HFF-Myc (cell line): ENCODE measurements at regions not wholly inside any gene's neighbourhood (a gene's known extent, or its start where the extent isn't known, plus 50 kb on each side); places are given as distances from the start of the nearest gene placed in this dataset.

Experiments
- DNase-seq: peaks from one replicate; pipeline ENCODE4 v3.0.0-alpha.2; 2011; ENCODE audit warnings: low read depth; ENCODE audit errors: extremely low read depth
- H3K4me3 ChIP-seq: replicated peaks from 2 replicates; pipeline ENCODE4 v1.5.1; 2011; ENCODE audit warnings: low read depth, mild to moderate bottlenecking, control low read depth, low read length
- CTCF ChIP-seq: IDR thresholded peaks from 2 replicates; pipeline ENCODE4 v1.5.1; 2012; ENCODE audit warnings: mild to moderate bottlenecking, low read depth, low read length, control low read depth; ENCODE audit errors: missing control alignments

GRCh38 chr4:54954656-54955388 lies 170.6 kb downstream of the KDR start:
- DNase-seq = no peak
- H3K4me3 ChIP-seq = no peak overlapping the region
- no peak for TF ChIP-seq CTCF

- DNase-seq = no peak
- TF ChIP-seq CTCF = no peak
- H3K4me3 ChIP-seq = no peak overlapping the region
These were observed 178.7 kb downstream of the KDR start for GRCh38 chr4:54946741-54947140.

GRCh38 chr4:54945838-54946237 lies 179.6 kb downstream of the KDR start:
- no peak for TF ChIP-seq CTCF
- DNase-seq = no peak
- no peak overlapping the region for H3K4me3 ChIP-seq

GRCh38 chr4:54942721-54943120 lies 182.7 kb downstream of the KDR start:
- H3K4me3 ChIP-seq = no peak overlapping the region
- DNase-seq = no peak
- TF ChIP-seq CTCF = no peak

GRCh38 chr4:54941994-54942552 lies 183.3 kb downstream of the KDR start:
- no peak for TF ChIP-seq CTCF
- H3K4me3 ChIP-seq = no peak overlapping the region
- DNase-seq = no peak

GRCh38 chr4:54940996-54941865 lies 184.2 kb downstream of the KDR start:
- DNase-seq = no peak
- no peak overlapping the region for H3K4me3 ChIP-seq
- no peak for TF ChIP-seq CTCF
